Mucosa of descending colon (tissue), 3 donors: ENCODE measurements at regions not wholly inside any gene's neighbourhood (a gene's known extent, or its start where the extent isn't known, plus 50 kb on each side); places are given as distances from the start of the nearest gene placed in this dataset.

ENCODE experiments used
- ATAC-seq: fragments of 200-7000 bp; cut with Tn5 transposase; one replicate; pipeline ENCODE4 v1.9.1; 2020; ENCODE audit warnings: mild to moderate bottlenecking, moderate library complexity
- DNase-seq, 3 donors: peaks; one replicate each; pipeline ENCODE4 v3.0.0-alpha.2; 2020
- H3K36me3 ChIP-seq: fragments of 200-600 bp; one replicate; pipeline ENCODE4 v1.8.0; 2021; ENCODE audit warnings: low read depth, mild to moderate bottlenecking
- H3K4me1 ChIP-seq: fragments of 200-600 bp; one replicate; pipeline ENCODE4 v1.8.0; 2021; ENCODE audit warnings: low read depth, mild to moderate bottlenecking
- H3K4me3 ChIP-seq: fragments of 200-600 bp; one replicate; pipeline ENCODE4 v1.8.0; 2021; ENCODE audit warnings: mild to moderate bottlenecking
- H3K9me3 ChIP-seq: fragments of 200-600 bp; one replicate; pipeline ENCODE4 v1.8.0; 2021; ENCODE audit warnings: mild to moderate bottlenecking
- intact Hi-C, 2 donors: fragments of 100-400 bp; cut with DNase I in 1 of 2; cut with micrococcal nuclease in 1 of 2; formaldehyde crosslinking; loops; one replicate each; pipeline versions ENCODE4 v1.11.0 to v1.11.1; 2022; cut with DNase I, micrococcal nuclease
- TF ChIP-seq, protein P1 (sequence below): fragments of 200-600 bp; IDR thresholded peaks from one replicate; pipeline ENCODE4 v1.8.0; 2022; ENCODE audit warnings: antibody characterized with exemption, mild to moderate bottlenecking
- donor health status: DM: no; HTN: no; CAD: no; lungs with moderate emphysema.
- donor health status: DM: no; HTN: no; CAD: no.
- donor health status: DM: no; HTN: yes; CAD: no.

GRCh38 chr4:74618166-74618565 lies 173.2 kb downstream of the AREG start:
- ATAC-seq = no peak
- H3K4me1 ChIP-seq = peaks cover under 1% of the 10 kb centered on the region
- no peaks in the 10 kb centered on the region for H3K36me3 ChIP-seq
- no peak overlapping the region for H3K4me3 ChIP-seq
- TF ChIP-seq, protein P1, sequence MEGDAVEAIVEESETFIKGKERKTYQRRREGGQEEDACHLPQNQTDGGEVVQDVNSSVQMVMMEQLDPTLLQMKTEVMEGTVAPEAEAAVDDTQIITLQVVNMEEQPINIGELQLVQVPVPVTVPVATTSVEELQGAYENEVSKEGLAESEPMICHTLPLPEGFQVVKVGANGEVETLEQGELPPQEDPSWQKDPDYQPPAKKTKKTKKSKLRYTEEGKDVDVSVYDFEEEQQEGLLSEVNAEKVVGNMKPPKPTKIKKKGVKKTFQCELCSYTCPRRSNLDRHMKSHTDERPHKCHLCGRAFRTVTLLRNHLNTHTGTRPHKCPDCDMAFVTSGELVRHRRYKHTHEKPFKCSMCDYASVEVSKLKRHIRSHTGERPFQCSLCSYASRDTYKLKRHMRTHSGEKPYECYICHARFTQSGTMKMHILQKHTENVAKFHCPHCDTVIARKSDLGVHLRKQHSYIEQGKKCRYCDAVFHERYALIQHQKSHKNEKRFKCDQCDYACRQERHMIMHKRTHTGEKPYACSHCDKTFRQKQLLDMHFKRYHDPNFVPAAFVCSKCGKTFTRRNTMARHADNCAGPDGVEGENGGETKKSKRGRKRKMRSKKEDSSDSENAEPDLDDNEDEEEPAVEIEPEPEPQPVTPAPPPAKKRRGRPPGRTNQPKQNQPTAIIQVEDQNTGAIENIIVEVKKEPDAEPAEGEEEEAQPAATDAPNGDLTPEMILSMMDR = no peak
- no peaks in the 10 kb centered on the region for H3K9me3 ChIP-seq
- intact Hi-C loops = no loop called here
- DNase-seq = no peak

DNA sequence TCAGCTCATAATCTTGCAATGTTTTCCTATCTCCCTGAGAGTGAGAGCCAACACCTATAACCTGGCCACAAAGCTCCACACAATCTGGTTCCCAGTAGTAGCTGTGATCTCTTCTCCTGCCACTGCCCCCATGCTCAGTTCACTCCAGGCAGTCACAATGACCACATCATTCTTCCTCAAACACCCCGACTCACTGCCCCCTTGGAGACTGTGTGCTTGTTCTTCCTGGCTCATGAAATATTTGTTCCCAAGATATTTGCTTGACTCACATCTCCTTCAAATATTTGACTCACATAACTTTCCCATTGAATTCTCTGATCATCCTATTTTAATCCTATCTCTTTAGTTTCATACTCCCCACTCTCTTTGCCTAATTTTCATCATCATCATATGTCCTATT lies 173.7 kb downstream of the AREG start:
- intact Hi-C loops = no loop called here
- DNase-seq (no peak), ATAC-seq (peak; percentile 18)

GRCh38 chr4:74619931-74620702 lies 174.2 kb downstream of the BTC start:
- TF ChIP-seq, protein P1 = no peak
- Histone ChIP-seq H3K36me3 (no peaks in the 10 kb centered on the region), H3K9me3 (no peaks in the 10 kb centered on the region), H3K4me1 (peaks cover 13% of the 10 kb centered on the region), H3K4me3 (no peak overlapping the region)
- DNase-seq (no peak), ATAC-seq (peak; percentile 33)
- intact Hi-C loops = no loop called here

More for the DNA sequence above, 173.7 kb downstream of the AREG start:
- H3K4me1 ChIP-seq = peaks cover 3% of the 10 kb centered on the region
- TF ChIP-seq, protein P1 = no peak
- H3K36me3 ChIP-seq = no peaks in the 10 kb centered on the region
- H3K9me3 ChIP-seq = no peaks in the 10 kb centered on the region
- no peak overlapping the region for H3K4me3 ChIP-seq

GRCh38 chr4:74621616-74622015 lies 172.7 kb downstream of the BTC start:
- Histone ChIP-seq H3K9me3 (no peaks in the 10 kb centered on the region), H3K4me1 (peaks cover 17% of the 10 kb centered on the region), H3K36me3 (no peaks in the 10 kb centered on the region), H3K4me3 (no peak overlapping the region)
- intact Hi-C loops = no loop called here
- DNase-seq (no peak), ATAC-seq (no peak)
- TF ChIP-seq, protein P1 = no peak

DNA sequence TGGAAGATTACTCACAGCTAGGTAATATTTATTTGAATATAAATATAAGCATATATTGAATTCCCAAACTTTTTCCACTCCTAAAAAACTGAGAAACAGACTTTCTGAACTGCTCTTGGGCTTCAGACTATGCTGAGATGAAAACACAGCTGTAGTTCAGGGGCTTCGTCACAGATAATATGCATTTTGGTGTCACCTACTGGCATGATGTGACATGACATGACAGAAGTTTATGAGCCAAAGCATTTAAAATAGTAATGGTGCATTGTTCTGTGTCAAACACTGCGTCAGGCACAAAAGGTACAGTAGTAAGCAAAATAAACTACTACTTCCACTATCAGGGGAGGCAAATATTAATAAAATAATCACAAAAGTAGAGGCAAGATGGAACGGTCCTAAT lies 171.3 kb downstream of the BTC start:
- H3K4me3 ChIP-seq = no peak overlapping the region
- no peaks in the 10 kb centered on the region for H3K36me3 ChIP-seq
- no peaks in the 10 kb centered on the region for H3K9me3 ChIP-seq
- DNase-seq = peak in 1 of 3 donors; percentile 76
- intact Hi-C loops = no loop called here
- H3K4me1 ChIP-seq = peaks cover 28% of the 10 kb centered on the region
- ATAC-seq = peak; percentile 74
- TF ChIP-seq, protein P1 = no peak
